COLO829 (cell line): ENCODE measurements at regions not wholly inside any gene's neighbourhood (a gene's known extent, or its start where the extent isn't known, plus 50 kb on each side); places are given as distances from the start of the nearest gene placed in this dataset.
"Not testable (repeated sequence)": the region's sequence is repeated elsewhere in the genome, so short reads cannot be mapped to it uniquely, and the experiment has no call there.

Source experiments
- DNase-seq: peaks from one replicate; pipeline ENCODE4 v3.0.0; 2012; ENCODE audit warnings: low spot score

- no peak for DNase-seq
These were observed 674.0 kb upstream of the SOX9 start for GRCh38 chr17:71446645-71447437.

DNA sequence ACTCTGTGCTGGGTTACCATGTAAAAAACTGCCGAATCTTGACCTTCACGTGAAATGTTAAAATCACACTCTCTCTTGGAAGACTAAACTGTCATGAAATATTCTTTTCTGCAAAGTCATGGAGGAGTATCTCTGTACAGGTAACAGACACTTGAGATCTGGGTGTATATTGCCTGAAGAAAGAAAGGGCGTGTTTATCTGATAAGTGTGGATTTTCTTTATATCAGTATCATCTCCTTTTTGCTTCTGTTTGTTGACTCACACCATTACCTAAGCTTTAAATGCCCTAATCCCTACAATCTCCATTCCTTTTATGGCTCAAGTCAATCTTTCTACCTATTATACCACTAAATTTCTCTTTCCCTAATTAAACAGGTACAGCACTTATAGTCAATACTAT lies 673.2 kb upstream of the SOX9 start:
- no peak for DNase-seq

- DNase-seq: not testable (repeated sequence)
These were observed 670.2 kb upstream of the SOX9 start for GRCh38 chr17:71450657-71451056.

GRCh38 chr17:71453876-71454422 lies 666.9 kb upstream of the SOX9 start:
- DNase-seq: no peak

DNA sequence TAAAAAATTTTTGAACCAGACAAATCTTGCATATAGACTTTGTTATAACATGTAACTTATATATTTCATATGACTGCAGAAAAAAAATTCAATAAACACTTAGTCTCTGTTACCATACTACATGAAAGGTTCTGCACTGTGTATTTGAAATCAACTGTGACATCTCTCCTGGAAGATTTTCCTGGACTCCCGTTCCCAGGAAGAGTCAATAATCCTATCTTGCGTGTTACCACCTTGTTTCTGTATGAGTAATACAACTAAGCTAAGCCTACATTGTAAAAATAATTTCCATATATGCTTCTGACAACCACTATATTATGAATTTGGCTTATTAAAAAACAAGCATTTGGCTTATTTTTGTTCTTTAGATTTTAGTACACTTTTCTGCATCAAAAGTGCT lies 665.6 kb upstream of the SOX9 start:
- DNase-seq: no peak

GRCh38 chr17:71458322-71458721 lies 662.5 kb upstream of the SOX9 start:
- no peak for DNase-seq

DNA sequence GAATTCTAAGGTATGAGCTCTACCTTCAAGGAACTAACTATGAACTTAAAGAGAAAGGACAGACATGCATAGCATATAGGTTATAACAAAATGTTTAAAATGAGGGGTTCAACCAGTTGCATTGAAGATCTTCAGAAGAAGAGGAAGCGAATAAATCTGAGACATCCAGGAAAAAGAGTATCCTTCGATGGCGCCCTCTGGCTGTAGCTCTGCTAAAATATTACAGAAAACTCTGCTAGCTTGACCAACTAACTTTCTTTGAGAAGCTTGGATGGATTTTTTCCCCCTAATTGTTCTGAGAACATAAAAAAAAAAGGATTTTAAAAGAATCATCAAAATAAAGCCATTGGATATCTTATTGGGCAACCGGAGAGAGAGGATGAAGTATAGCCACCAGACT lies 659.9 kb upstream of the SOX9 start:
- no peak for DNase-seq

GRCh38 chr17:71461498-71462169 lies 659.2 kb upstream of the SOX9 start:
- DNase-seq: no peak

DNA sequence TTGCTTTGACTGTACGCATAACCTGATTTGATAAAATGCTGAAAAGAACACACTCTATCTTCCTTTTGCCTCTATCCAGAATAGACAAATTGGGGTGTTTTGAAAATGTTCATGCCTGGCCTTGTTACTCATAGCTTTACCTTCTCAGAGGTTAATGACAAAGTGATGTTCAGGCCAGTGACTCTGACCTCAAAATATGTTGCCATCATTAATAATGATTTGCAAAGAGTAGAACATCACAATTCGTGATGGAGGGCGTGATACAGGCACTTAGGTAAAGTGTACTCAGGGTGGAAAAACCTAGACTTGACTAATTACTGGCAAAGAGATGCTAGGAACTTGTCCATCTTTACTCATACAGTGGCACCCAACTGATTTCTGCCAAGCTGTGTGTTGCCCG lies 656.6 kb upstream of the SOX9 start:
- no peak for DNase-seq

DNA sequence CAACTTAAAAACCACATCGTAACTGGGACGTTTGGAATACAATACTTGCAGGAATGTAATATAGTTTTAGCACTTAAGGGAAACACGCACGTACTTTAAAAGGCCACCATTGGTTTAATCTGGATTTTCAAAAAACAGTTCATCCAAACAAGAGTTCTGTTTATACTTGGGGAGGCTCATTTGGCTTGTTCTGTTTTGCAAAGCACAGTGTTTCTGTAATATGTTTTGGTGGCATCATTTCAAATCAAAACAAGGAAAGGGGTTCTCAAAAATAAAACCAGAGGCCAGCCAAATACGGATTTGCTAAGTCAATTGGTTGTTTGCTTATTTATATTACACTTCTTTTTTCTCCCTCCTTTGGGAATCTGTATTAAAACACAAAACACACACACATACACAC lies 656.1 kb upstream of the SOX9 start:
- DNase-seq: no peak

- DNase-seq: no peak
These were observed 653.1 kb upstream of the SOX9 start for GRCh38 chr17:71467719-71468118.

DNA sequence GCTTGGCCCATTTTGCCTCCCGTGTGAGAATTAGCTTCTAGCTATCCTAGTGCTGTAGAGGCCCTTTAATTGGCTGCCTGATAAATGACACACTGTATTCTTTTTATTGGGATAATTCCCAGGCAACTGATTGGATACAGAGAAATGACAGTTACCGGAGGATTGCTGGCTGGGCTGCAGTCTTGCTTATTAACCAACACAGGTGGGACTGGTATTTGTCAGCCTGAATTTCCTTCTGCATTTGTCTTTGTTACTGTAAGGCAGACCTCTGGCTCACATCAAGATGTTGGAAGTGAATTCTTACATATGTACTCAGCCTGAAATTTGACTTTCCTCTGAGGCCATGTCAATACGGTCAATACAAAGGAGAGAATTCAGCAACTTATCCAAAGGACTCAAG lies 650.8 kb upstream of the SOX9 start:
- no peak for DNase-seq

GRCh38 chr17:71472809-71473789 lies 647.7 kb upstream of the SOX9 start:
- DNase-seq: peak; percentile 47

DNA sequence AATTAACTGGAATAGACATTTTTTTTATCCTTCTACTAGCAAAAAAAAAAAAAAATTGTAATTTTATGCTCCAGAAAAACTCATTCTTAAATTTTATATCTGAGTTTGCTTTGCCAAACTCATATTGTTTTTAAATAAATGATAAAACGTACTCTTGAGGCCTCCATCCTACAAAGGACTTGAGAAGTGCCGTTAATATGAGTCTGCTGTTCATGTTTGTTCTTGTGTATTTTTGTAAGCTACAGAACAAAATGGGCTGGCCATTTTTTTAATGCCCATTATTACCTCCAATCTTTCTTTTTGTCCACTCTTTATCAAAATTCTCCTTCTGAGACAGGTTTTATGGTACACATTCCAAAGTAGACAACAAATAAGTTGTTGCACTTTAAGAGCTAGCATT lies 643.5 kb upstream of the SOX9 start:
- no peak for DNase-seq

DNA sequence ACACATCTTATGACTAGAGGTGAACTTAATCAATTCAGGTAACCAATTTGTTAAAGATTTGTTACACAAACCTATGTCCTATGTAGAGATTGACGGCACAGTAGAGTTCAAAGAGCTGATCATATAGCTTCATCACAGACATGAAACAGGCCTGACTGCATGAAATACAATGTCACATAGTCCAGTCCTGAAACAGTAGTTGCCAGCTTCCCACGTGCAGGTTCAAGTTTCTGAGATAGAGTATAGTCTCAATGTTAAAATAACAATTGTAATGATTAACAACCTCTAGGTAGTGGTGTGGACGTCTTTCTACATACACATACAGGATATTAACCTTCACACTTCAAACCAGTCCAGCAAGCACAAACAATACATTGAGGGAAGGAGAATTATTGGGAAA lies 640.7 kb upstream of the SOX9 start:
- DNase-seq: no peak

GRCh38 chr17:71482625-71483024 lies 638.2 kb upstream of the SOX9 start:
- no peak for DNase-seq

DNA sequence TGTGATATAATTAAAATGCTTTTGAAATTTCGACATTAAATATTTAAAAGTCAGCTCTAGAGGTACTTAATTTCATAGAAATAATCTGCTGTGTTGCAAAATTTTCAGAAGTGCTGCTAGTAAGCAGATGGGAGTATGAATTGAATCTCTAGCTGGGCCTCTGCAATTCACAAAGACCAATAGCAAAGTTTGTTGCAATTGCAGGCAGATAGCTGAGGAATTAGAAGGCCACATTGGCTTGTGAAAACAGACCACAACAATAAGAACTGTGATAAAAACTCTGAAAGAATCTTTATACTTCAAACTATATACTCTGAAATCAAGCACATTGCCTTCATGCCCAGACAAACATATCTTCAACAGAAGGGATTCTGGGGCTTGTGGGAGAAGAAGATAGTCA lies 636.3 kb upstream of the SOX9 start:
- no peak for DNase-seq

DNA sequence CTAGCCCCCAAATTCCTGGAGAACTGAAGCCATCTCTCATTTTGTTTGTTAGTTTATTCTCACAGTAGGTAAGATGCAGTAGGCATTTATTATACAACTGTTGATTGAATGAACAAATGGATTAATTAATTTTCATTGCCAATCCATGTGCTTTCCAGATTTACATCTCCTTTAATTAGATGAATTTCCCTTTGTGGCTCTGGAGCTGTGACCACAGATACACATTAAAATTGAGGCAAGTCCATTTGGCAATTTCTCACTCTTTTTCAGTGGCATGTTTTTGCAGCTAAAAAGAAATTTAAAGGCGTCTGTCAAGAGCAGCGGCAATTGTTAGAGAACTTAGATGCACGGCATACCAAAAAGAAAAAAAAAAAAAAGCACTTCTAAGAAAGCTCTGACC lies 635.4 kb upstream of the SOX9 start:
- DNase-seq: no peak

- DNase-seq: no peak
These were observed 634.6 kb upstream of the SOX9 start for GRCh38 chr17:71486261-71486660.

GRCh38 chr17:71488851-71489250 lies 632.0 kb upstream of the SOX9 start:
- DNase-seq: no peak

DNA sequence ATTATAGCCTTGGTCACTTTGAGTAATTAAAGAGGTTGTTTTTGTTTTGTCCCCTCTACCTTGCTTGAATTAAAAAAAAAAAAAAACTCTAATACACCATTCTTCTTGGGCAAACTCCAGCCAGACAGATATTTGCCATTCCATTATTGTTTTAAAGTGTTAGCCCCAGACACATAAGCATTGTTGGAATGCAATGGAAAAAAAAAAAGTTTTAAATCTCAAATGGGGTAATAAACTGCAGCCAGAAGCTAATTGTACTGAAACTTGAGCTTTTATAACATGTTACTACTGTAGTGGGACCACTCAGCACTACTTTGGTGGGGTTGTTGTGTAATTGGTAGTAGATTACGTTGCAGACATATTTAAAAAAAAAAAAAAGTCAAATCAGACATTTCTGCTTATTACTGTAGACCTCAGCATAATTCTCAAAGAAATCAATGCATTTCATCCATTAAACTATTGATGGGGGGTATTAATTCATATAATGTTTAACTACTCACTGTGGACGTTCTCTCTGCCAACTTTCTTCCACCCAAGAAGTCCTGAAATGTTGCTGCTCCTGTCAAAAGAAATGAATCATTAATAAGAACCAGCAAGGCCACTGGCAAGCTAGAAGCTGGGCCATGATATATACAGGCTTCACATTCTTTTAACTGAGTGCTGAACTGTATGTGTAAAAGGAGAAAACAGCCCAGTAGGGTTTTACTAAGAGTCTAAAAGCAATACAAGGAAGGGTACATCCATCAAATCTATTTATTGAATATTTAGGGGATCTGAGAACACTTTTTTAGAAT lies 626.6 kb upstream of the SOX9 start:
- DNase-seq: no peak

DNA sequence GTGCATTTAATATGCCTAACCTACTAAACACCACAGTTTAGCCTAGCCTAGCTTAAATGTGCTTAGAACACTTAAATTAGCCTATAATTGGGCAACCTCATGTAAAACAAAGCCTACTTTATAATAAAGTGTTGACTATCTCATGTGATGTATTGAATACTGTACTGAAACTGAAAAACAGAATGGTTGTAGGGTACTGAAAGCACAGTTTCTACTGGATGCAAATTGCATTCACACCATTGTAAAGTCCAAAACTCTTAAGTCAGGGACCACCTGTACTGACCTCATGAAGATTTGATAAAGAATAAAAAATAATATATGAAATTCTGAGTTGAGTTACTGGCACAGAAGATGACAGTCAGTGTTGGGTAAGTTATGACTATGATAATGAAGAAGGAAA lies 625.4 kb upstream of the SOX9 start:
- no peak for DNase-seq
